ENCODE measurements at regions not wholly inside any gene's neighbourhood (a gene's known extent, or its start where the extent isn't known, plus 50 kb on each side); places are given as distances from the start of the nearest gene placed in this dataset.

DNA sequence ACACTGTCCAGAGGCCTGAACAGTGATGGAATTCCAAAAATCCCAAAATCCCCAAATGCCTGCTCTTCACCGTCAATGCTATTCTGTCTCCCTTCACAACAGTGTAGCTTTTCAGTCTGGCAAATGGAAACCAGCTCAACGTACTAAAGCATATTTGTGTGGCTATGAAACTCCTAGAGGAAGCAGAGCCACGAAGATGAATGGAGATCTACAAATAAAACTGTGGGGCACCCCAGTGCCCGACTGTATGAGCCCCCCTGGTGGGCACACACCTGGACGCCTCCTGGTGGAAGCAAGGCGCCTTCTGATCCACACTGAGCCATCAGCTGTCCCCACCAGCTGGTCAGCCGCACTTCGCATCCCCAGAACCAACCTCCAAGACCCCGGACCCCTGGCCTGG, 129.1 kb upstream of the SOD1 start:
- Mint-ChIP-seq H3K4me3 (ENCODE audit: low read depth) (no peak overlapping the region), H3K27ac (no peak overlapping the region), H3K36me3 (ENCODE audit: insufficient read depth) (no peaks in the 10 kb centered on the region), H3K4me1 (ENCODE audit: low read depth) (peaks cover 39% of the 10 kb centered on the region), H3K9me3 (ENCODE audit: low read depth) (no peaks in the 10 kb centered on the region), H3K27me3 (no peaks in the 10 kb centered on the region)
- DNase-seq (ENCODE audit: low spot score, unreplicated experiment): no peak
- TF ChIP-seq, protein P1, sequence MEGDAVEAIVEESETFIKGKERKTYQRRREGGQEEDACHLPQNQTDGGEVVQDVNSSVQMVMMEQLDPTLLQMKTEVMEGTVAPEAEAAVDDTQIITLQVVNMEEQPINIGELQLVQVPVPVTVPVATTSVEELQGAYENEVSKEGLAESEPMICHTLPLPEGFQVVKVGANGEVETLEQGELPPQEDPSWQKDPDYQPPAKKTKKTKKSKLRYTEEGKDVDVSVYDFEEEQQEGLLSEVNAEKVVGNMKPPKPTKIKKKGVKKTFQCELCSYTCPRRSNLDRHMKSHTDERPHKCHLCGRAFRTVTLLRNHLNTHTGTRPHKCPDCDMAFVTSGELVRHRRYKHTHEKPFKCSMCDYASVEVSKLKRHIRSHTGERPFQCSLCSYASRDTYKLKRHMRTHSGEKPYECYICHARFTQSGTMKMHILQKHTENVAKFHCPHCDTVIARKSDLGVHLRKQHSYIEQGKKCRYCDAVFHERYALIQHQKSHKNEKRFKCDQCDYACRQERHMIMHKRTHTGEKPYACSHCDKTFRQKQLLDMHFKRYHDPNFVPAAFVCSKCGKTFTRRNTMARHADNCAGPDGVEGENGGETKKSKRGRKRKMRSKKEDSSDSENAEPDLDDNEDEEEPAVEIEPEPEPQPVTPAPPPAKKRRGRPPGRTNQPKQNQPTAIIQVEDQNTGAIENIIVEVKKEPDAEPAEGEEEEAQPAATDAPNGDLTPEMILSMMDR (IDR thresholded peaks at IDR 0.05; ENCODE audit: unreplicated experiment): no peak

DNA sequence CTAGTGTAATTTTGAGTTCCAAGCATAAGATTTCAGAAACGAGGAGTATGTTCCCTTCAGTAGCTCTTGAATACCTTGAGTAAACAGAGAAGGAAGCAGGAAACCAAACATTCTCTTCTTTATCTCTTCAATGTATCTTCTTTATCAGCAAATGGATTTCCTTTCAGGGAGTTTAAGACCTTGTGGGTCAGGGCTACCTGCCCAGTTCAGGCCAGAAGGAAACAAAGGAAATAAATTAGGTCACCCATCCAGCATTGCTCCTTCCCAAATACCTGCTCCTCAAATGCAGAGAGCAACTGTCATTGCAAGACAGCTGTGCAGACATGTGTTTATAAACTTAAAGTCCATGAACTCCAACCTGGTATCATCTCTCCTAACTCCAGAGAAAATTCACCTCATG, 130.1 kb upstream of the SOD1 start:
- DNase-seq (ENCODE audit: low spot score, unreplicated experiment): no peak
- Mint-ChIP-seq H3K27me3 (no peaks in the 10 kb centered on the region), H3K4me3 (ENCODE audit: low read depth) (no peak overlapping the region), H3K36me3 (ENCODE audit: insufficient read depth) (no peaks in the 10 kb centered on the region), H3K4me1 (ENCODE audit: low read depth) (peaks cover 39% of the 10 kb centered on the region), H3K9me3 (ENCODE audit: low read depth) (no peaks in the 10 kb centered on the region), H3K27ac (no peak overlapping the region)
- TF ChIP-seq, protein P1 (IDR thresholded peaks at IDR 0.05; ENCODE audit: unreplicated experiment): no peak

DNA sequence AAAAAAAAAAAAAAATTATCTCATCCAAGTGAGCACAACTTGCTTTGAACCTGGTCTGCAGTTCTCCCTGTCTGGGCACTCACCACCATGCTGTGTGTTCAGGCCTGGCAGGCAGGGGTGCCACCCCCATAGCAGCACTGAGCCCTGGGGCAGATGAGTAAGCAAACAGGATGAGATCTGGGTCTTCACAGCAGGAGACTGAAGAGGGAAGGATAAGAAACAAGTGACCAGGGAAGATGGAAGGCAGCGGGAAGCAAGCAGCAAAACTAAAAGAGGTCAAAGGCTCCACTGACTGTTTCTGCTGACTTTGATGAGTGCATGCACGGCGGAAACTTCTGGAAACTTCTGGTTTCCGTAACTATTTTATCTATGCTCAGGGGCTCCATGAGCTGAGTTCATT, 133.5 kb upstream of the SOD1 start:
- Mint-ChIP-seq H3K27ac (no peak overlapping the region), H3K4me1 (ENCODE audit: low read depth) (peaks cover 38% of the 10 kb centered on the region)

DNA sequence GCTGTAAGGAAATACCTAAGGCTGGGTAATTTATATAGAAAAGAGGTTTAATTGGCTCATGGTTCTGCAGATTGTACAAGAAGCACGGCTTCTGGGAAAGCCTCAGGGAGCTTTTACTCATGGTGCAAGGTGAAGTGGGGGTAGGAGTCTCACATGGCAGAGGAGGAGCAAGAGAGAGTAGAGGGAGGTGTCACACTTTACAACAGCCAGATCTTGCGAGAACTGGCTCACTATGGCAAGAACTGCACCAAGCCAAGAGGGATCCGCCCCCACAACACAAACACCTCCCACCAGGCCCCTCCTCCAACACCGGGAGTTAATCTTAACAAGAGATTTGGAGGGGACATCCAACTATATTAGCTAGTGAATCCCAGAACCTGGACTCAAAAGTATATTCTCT, 135.4 kb upstream of the SOD1 start:
- DNase-seq (ENCODE audit: low spot score, unreplicated experiment): no peak
- Mint-ChIP-seq H3K27ac (no peak overlapping the region), H3K9me3 (ENCODE audit: low read depth) (no peaks in the 10 kb centered on the region)

More for the DNA sequence above, 133.5 kb upstream of the SOD1 start:
- H3K4me3 Mint-ChIP-seq (ENCODE audit: low read depth): no peak overlapping the region
- TF ChIP-seq, protein P1 (IDR thresholded peaks at IDR 0.05; ENCODE audit: unreplicated experiment): no peak
- H3K36me3 Mint-ChIP-seq (ENCODE audit: insufficient read depth): no peaks in the 10 kb centered on the region
- no peaks in the 10 kb centered on the region for H3K9me3 Mint-ChIP-seq (ENCODE audit: low read depth)
- no peaks in the 10 kb centered on the region for H3K27me3 Mint-ChIP-seq
- DNase-seq (ENCODE audit: low spot score, unreplicated experiment): no peak

DNA sequence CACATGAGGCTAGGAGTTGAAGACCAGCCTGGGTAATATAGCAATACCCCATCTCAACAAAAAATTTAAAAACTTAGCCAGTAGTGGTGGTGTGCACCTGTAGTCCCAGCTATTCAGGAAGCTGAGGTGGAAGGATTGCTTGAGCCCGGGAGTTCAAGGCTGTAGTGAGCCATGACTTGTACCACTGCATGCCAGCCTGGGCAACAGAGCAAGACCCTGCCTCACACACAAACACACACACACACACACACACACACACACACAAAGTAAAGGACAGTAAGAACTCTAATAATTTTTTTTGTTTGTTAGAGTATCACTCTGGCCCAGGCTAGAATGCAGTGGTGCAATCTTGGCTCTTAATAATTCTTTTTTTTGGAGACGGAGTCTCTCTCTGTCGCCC, 138.0 kb upstream of the SOD1 start:
- TF ChIP-seq, protein P1 (IDR thresholded peaks at IDR 0.05; ENCODE audit: unreplicated experiment): no peak
- H3K4me1 Mint-ChIP-seq (ENCODE audit: low read depth): peaks cover 11% of the 10 kb centered on the region
- DNase-seq (ENCODE audit: low spot score, unreplicated experiment): no peak
- no peak overlapping the region for H3K4me3 Mint-ChIP-seq (ENCODE audit: low read depth)
- no peaks in the 10 kb centered on the region for H3K9me3 Mint-ChIP-seq (ENCODE audit: low read depth)
- H3K27ac Mint-ChIP-seq: no peak overlapping the region
- no peaks in the 10 kb centered on the region for H3K27me3 Mint-ChIP-seq
- no peaks in the 10 kb centered on the region for H3K36me3 Mint-ChIP-seq (ENCODE audit: insufficient read depth)

More for the DNA sequence above, 135.4 kb upstream of the SOD1 start:
- Mint-ChIP-seq H3K4me1 (ENCODE audit: low read depth) (peaks cover 21% of the 10 kb centered on the region), H3K27me3 (no peaks in the 10 kb centered on the region), H3K4me3 (ENCODE audit: low read depth) (no peak overlapping the region), H3K36me3 (ENCODE audit: insufficient read depth) (no peaks in the 10 kb centered on the region)
- TF ChIP-seq, protein P1 (IDR thresholded peaks at IDR 0.05; ENCODE audit: unreplicated experiment): no peak

All from progenitor cell of endocrine pancreas (in vitro differentiated cells).